ENCODE measurements at regions not wholly inside any gene's neighbourhood (a gene's known extent, or its start where the extent isn't known, plus 50 kb on each side); places are given as distances from the start of the nearest gene placed in this dataset.

DNA sequence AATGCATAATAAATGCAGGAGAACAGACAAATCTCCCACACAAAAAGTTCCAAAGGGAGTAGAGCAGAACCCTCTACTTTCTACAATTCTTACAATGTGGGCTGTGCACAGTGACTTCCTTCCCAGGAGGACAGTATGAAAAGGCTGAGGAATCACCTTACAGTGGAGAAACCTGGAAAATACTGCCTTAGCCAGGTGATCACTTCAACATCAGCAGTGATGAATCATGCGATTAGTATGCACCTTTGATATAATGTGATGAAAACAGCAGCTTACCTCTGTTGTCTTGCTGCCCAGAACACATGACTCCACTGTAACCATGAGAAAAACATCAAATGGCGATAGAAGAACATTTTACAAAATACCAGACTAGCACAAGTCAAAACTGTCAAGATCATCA, 329.7 kb upstream of the POM121L12 start:
- DNase-seq (ENCODE audit: low read depth): no peak

DNA sequence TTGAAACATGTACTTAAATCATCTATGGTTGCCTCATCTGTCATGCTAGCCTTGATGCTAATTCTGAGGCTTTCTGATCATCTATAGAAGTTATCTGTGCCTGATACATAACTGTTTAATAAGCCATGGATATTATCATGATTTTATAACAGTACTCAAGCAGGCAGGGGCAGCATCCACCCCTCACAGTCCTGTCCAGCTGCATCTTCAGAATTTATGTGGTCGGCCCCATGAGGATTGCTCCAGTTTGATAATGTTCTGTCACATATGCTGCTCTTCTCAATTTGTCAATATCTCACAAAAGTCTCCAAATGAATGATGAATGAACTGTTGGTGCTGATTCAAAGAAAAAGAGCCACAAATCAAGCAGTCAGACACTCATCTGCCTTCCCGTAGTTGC, 335.1 kb upstream of the POM121L12 start:
- no peak for DNase-seq (ENCODE audit: low read depth)

DNA sequence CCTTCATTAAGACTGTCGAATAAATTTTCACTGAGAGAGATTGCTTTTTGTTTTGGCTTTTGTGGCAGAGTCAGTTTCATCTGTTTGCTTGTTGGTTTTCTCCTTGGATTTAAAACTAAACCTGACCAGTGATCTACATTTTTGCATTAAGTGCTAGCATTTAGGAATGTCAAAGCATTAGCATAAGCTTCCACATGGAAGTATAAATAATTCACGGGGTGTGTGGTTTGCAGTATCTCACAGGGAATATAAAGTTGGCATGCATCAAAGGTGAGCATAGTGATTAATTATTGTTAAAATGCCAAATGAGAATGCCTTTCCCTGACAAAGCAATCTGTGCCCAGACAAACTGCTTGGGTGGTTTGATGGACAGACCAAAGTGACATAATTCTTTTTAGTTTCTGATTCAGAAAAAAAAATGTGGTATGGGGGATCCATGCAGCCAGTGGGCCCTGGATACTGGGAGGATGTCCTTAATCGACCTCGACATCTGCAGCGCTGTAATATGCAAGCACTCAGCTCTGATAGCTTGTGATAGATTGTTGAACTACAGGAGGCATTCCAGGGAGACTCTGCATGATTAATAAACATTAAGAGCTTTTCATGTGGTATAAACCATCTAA, 339.3 kb upstream of the POM121L12 start:
- DNase-seq (ENCODE audit: low read depth): no peak

DNA sequence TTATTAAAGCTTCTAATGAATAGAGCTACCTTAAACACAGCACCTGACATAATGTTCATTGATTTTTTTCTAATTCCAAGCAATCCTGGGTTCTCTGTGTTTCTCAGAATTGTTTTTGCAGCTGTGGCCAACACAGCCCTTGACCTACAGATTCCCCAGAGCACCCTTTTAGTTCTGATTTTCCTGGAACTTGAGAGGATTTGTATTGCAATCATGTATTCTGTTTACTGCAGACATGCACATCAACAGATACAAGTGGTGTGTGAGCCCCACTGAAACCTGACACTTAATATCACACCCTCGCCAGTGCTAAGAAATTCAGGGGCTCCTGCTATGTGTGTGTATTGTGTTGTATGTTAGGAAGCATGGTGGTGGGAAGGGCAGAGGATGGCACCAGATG, 344.2 kb upstream of the POM121L12 start:
- no peak for DNase-seq (ENCODE audit: low read depth)

DNA sequence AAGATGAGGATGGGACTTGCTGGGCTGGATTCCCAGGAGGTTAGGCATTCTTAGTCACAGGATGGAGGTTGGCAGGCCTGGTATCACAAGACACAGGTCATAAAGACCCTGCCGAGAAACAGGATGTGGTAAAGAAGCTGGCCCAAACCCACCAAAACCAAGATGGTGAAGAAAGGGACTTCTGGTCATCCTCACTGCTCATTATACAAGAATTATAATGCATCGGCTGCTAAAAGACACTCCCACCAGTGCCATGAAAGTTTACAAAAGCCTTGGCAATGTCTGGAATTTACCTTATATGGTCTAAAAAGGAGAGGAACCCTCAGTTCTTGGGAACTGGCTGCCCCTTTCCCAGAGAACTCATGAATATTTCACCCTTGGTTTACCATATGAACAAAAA, 345.5 kb upstream of the POM121L12 start:
- no peak for DNase-seq (ENCODE audit: low read depth)

DNA sequence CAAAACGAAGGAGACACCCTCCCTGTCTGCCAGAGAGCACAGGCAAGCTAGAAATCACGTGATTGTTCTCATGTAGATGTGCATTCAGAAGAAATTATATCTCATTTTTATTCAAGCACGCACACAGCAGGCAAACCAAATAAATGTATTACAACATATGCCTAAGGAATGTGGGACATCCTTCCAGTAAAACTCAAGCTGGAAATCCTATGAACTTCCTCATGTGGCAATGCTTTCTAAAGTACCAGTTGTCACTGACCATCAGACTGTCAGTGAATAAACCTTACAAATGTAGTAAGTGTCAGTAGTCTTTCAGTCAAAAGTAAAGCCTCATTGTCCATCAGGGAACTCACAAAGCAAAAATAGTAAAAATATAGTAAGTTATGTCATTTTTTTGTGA, 350.1 kb upstream of the POM121L12 start:
- no peak for DNase-seq (ENCODE audit: low read depth)

DNA sequence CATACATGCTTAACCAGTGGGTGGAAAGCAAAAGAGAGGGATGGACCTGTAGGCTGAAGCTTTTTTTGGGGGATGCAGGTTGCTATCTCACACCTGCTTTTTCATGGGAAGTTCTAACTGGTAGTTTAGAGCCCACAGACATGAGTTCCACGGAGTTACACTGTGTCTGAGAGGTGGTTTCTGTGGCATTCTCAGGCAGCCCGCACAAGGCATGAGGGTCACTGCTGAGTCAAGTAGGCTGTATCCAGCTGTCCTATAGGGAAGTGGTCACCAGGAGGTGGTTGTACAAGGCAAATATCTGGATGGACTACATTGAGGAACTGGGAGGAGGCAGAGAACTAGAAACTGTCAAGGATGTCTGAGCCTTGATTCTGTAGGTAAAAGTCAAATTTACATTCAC, 351.0 kb upstream of the POM121L12 start:
- no peak for DNase-seq (ENCODE audit: low read depth)

DNA sequence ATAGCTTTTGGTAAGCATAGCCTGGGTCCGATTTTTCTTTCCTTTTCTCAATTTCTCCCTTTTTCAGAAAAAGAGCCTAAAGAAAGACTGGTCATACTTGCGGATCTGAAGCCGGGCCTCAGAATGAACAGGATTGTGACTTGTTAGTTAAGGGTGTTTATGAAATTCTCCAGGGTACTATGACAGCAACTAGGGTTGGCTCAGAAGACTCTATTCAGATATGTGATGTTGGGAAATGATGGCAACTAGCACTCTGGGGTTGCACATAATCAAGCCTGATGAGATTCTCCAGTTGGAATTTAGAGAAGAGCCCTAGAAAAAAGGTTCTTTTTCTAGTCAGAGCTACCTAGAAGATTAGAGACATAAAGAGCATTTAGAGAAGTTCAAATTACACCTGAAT, 352.4 kb upstream of the POM121L12 start:
- no peak for DNase-seq (ENCODE audit: low read depth)

DNA sequence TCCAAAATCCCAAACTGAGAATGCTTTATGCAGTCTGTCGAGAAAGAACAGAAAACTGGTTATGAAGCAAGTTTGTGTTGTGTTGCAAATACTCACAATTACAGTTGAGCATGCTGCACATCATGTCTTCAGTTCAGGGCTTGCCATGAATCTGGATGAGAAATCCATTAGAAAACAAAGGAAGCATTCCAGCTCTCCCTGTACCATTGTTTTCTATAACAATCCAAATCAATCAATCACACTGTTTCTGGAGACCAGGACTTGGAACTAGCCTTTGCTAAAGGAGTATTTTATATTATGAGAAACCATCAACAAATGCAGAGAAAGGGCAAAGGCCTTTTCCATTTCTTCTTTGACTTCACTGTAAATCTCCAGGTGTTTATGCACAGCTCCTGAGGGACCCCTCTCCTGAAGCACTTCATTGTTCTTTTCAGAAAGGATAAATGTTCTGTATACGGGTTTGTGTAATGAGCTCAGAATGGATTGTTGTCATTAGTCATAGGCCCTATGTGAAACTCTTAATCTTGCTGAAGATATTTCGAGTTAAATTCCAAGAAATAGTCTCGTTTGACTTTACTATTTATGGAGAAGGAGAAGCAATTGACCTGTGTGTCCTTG, 364.7 kb upstream of the POM121L12 start:
- DNase-seq (ENCODE audit: low read depth): no peak

DNA sequence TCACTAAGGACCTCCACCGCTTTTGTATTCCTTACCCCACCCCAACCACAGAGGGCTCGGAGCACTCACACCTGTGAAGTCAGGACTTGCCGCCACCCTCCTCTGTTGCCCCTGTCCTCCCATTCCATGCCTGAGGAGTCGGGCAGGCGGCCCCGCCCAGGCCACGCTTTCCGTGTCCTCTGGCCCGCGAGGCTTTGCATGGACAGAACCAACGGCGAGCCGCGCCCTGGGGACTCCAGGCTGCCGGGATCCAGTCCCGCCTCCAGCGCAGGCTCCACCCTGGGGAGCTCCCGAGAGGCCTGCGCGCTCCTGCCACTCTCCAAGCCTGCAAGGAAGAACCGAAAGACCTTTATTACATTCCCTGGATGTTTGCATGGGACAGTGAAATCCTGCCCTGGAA, 366.4 kb upstream of the POM121L12 start:
- no peak for DNase-seq (ENCODE audit: low read depth)

DNA sequence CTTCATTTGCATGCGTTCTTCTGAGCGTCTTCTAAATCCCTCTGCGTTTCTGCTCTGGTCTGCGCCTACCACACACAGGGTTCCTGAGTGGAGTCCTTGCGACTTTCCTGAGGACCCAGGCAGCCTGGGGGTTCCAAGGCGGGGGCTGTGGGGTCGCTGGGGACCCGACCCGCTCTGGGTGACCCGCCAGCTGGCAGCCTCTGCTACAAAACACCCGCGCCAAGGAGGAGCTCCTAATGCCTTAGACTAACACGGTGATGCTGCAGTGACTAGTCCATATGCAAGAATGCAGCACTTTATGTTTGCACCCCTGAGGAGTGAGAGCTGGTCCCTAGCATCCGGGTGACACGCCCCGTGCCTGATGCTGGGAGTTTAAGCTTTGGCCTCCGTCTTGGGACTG, 367.0 kb upstream of the POM121L12 start:
- DNase-seq (ENCODE audit: low read depth): no peak

DNA sequence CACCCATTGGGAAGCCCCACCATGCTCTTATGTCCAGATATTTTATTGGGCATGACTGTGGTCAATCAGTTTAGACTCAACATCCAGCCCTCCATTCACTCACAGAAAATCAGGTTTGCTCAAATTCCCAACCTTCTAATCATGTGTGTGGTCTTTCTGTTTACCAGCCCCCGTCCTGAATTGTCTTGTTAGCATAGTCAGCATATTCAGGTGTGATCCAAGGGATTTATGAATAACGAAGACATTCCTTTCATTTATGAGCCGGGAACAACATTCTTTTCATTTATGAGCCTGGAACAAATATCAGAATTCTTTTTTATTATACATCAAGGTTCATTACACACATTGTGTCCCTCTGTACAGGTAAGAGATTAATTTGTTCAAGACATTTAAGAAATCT, 376.3 kb upstream of the POM121L12 start:
- no peak for DNase-seq (ENCODE audit: low read depth)

DNA sequence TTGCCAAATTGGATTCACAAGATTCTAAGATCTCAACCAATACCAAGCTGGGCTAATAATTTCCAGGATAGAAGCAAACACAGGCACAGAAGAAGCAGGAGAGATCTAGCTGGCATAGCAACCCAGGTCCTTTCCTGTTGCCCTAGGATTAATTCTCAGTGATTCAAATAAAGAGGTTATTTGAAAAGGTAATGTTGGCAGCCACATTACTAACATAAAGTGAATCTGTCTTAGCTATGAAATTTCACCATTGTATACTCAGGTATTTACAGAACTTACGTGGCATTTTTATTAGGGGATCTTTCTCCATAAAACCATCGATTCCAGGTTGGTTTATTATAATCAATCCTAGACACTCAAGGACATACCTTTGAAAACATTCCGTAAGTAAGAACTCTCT, 379.3 kb upstream of the POM121L12 start:
- no peak for DNase-seq (ENCODE audit: low read depth)

DNA sequence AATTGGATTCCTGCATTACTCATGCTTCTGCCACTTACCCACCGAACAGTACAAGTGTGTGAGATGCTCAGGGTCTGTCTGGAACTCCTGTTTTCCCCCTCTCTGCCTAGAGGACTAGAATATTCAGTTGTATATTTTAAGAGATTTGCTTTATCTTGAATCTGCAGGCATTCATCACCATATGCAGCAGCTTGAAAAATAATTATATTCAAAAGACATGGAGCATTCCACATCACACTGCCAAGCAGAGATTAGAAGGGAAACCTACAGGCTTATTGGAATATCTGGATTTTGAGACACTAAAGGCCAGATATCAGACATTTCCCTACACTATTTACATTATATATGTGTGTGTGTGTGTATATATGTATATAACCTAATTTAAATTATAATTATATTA, 382.8 kb upstream of the POM121L12 start:
- no peak for DNase-seq (ENCODE audit: low read depth)

DNA sequence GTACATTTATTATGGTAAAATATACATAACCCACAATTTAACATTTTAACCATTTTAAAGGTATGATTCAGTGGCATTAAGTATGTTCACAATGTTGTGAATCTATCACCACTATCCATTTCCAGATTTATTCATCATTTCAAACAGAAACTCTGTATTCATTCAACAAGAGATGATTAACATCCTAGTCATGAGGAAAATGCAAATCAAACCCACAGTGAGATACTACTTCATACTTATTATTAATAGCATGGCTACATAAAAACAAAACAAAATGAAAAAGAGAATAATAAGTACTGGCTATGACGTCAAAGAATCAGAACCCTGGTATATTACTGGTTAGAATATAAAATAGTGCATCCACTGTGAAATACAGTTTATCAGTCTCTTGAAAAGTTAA, 386.6 kb upstream of the POM121L12 start:
- DNase-seq (ENCODE audit: low read depth): no peak

DNA sequence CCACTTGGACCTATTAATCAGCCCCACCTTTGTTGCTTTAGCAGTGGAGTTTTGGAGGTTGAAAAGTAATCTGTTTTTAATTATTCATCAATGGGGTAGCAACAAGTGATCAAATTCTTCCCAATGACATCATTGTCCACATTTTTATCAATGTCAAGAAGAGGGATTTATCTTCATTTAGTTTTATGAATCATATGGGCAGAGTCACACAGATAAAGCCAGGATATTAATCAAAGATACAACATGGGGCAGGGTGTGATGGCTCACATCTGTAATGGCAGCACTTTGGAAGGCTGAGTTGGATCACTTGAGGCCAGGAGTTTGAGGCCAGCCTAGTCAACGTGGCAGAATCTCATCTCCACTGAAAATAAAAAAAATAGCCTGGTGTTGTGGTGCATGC, 388.4 kb upstream of the POM121L12 start:
- DNase-seq (ENCODE audit: low read depth): no peak

DNA sequence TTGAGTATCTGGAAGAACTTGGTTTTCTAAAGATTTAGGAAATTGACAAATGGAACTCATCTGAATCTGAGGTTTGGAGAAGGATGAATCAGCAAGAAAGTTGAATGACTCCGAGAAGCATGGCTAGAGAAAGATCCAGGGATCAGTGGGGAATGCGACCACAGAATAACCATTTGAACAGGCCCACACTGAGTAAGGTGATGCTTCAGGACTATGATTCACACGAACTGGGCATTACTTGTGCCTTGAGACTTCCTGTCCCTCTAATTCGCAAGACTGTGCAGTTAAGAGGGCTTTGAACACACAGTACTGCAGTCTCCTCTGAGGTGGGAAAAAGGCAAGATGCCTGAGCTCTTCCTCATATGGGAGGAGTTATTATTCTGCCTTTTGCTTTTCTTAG, 395.5 kb upstream of the POM121L12 start:
- DNase-seq (ENCODE audit: low read depth): no peak

DNA sequence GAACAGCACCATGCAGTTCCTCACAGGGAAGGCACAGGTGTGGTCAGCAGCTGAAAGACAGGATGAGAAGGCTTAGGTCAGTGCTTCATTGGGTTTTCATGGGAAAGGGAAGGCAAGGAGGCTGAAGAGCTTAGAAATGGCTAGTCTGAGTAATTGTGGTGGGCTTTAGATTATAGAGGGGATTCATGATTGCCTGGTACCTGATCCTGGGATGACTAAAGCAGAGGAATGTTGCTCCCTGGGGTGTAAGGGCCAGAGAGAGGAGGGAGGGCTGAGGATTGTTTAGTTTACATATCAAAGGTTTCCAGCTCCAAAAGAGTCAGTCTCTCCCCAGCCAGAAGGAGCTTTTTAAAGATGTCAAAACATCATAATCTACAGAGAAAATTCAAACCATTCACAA, 396.3 kb upstream of the POM121L12 start:
- no peak for DNase-seq (ENCODE audit: low read depth)

DNA sequence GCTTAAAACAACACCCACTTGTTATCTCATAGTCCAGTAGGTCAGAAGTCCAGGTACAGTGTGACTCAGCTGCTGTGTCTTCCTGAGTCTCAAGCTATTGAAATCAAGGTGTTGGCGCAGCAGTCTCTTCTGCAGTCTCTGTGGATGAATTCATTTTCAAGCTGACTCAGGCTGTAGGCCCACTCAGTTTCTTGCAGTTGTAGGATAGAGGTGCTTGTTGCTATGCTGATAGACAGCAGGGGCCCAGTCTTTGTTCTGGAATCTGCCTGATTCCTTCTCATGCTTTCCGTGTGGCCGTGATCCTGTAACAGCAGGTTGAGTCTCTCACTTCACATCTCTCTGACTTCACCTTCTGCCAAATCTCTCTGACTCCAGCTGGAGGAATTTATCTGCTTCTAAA, 400.4 kb upstream of the POM121L12 start:
- no peak for DNase-seq (ENCODE audit: low read depth)

DNA sequence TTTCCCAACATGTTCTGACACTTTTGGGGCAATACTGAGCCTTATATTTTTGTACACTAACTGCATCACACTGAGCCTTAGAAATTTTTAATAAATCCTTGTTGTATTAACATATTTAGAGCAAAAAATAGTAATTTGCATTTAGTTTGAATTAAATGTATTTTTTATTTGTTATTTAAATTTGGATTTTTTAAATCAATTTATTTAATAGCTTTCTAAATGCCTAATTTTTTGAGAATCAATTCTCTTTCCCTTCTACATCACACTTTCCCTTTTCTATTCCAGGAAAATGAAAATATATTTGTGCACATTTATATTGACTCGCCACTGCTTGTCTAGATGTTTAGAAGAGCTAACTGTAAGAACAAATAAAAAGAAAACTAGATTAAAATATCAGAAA, 414.6 kb upstream of the POM121L12 start:
- no peak for DNase-seq (ENCODE audit: low read depth)

DNA sequence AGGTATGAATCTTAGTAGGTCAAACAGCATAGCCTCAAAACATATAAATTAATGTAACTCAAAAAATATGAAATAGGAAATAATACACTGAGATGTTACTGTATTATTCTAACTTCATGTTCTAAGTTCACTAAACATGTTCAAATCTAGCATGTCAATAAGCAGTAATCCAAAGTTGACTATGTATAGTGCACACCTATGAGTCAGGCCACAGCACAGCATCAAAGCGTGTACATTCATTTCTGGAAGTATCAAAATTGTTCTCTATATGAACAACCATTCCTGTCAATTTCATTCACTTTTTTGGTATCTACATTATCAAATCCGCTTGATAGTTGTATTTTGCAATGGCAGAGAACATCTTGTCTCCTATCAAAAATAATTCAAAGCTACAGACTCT, 418.9 kb upstream of the POM121L12 start:
- DNase-seq (ENCODE audit: low read depth): no peak

DNA sequence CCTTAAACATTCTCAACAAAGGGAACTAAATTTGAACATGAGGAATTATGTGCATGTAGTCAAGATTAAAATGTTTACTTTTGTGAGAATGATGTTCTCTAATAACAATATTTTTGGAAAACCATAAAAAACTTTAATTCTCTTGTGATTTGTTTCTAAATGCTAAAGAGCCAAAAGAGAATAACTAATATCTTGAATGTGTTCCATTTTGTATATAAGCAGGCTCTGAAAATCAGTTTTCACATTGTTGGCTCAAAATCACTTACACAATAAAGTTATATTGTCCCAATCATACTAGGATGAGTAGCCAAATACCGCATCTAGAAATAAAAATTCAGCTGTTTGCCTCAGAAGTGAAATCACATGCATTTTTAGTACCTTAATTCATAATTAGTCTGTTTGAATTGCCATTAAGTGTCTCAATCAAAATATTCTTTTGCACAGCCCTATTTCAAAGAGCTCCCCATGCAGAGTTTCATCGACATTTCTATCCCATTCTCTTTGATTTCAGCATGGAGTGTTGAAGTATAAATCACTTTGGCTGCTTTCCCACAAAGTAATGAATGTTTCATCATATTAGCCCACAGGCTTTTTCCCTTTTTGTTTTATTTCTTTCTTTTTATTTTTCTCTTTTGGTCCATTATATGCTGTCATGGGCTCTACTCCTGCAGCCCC, 420.3 kb upstream of the POM121L12 start:
- no peak for DNase-seq (ENCODE audit: low read depth)

DNA sequence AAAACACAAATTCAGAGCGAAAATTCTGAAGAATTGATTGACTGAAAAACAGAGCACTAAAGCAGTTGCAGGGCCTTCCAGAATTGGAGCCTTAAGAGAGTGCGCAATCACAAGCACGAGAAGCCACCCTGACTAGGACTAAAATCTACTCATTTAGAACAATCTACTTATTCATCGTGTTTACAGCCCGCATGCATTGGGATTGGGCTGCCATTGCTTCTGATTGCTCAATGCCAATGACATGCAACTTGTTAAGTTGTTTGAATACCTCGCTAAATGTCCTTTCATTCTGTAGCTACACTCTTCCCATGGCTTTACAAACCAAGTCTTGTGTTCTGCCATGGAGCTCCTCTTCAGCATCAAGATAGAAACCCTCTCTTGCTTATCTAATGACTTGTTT, 425.9 kb upstream of the POM121L12 start:
- DNase-seq (ENCODE audit: low read depth): no peak

DNA sequence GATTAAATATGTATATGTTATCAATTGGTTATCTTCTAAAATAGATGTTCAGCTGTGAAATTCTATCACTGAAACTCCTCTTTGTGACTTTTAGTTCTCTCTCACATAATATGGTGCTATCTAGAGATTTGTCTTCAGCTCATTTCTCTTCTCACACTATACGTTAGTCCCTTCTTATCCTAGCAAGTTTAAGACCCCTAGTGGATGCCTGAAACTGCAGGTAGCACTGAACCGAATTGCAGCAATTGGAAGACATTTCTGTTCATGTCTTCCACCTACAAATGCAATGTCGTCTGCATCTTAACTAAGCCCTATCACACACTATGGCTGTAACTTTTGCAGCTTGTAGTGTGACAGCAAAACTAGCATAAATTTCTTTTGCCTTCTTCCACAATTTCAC, 442.7 kb upstream of the POM121L12 start:
- DNase-seq (ENCODE audit: low read depth): no peak
